ENCODE measurements at regions not wholly inside any gene's neighbourhood (a gene's known extent, or its start where the extent isn't known, plus 50 kb on each side); places are given as distances from the start of the nearest gene placed in this dataset.
"Not testable (repeated sequence)": the region's sequence is repeated elsewhere in the genome, so short reads cannot be mapped to it uniquely, and the experiment has no call there.

GRCh38 chr6:14590586-14590985 is 473.0 kb downstream of the CD83 start:
- no peak overlapping the region for H3K4me3 Mint-ChIP-seq

GRCh38 chr6:14591998-14592397 is 474.4 kb downstream of the CD83 start:
- Mint-ChIP-seq H3K4me3 (no peak overlapping the region), H3K4me1 (peaks cover 0 to 7% (median 0%) of the 10 kb centered on the region in 4 donors), H3K27ac (no peak overlapping the region), H3K27me3 (no peaks in the 10 kb centered on the region), H3K36me3 (no peaks in the 10 kb centered on the region), H3K9me3 (peaks cover 0 to 2% (median 0%) of the 10 kb centered on the region in 9 donors)
- ATAC-seq (no peak), DNase-seq (no peak)
- POLR2A ChIA-PET, result no interaction called here

More at GRCh38 chr6:14590586-14590985, 473.0 kb downstream of the CD83 start:
- H3K36me3 Mint-ChIP-seq, result no peaks in the 10 kb centered on the region
- DNase-seq (no peak), ATAC-seq (no peak)
- H3K27me3 Mint-ChIP-seq, result peaks cover 0 to 3% (median 0%) of the 10 kb centered on the region in 5 donors
- no peaks in the 10 kb centered on the region for H3K4me1 Mint-ChIP-seq
- H3K9me3 Mint-ChIP-seq, result peaks cover 0 to 2% (median 0%) of the 10 kb centered on the region in 9 donors
- POLR2A ChIA-PET, result no interaction called here
- H3K27ac Mint-ChIP-seq, result no peak overlapping the region

GRCh38 chr6:14593286-14593685 is 475.7 kb downstream of the CD83 start:
- H3K36me3 Mint-ChIP-seq, result no peaks in the 10 kb centered on the region
- POLR2A ChIA-PET, result no interaction called here

GRCh38 chr6:14595751-14596150 is 478.2 kb downstream of the CD83 start:
- no peaks in the 10 kb centered on the region for H3K36me3 Mint-ChIP-seq
- DNase-seq (no peak), ATAC-seq (no peak)
- H3K4me1 Mint-ChIP-seq, result peaks cover 0 to 25% (median 0%) of the 10 kb centered on the region in 4 donors
- no peaks in the 10 kb centered on the region for H3K9me3 Mint-ChIP-seq
- H3K27me3 Mint-ChIP-seq, result no peaks in the 10 kb centered on the region
- POLR2A ChIA-PET, result no interaction called here
- H3K27ac Mint-ChIP-seq, result no peak overlapping the region
- no peak overlapping the region for H3K4me3 Mint-ChIP-seq

More at GRCh38 chr6:14593286-14593685, 475.7 kb downstream of the CD83 start:
- ATAC-seq (no peak), DNase-seq (no peak)
- Mint-ChIP-seq H3K4me3 (no peak overlapping the region), H3K27ac (no peak overlapping the region), H3K27me3 (no peaks in the 10 kb centered on the region), H3K4me1 (peaks cover 0 to 14% (median 0%) of the 10 kb centered on the region in 4 donors), H3K9me3 (no peaks in the 10 kb centered on the region)

GRCh38 chr6:14596410-14596809 is 478.8 kb downstream of the CD83 start:
- DNase-seq (no peak), ATAC-seq (no peak)
- Mint-ChIP-seq H3K36me3 (no peaks in the 10 kb centered on the region), H3K4me3 (no peak overlapping the region), H3K9me3 (no peaks in the 10 kb centered on the region), H3K27me3 (no peaks in the 10 kb centered on the region), H3K4me1 (peaks cover 0 to 25% (median 0%) of the 10 kb centered on the region in 4 donors), H3K27ac (peak overlapping the region in 1 of 10 donors; percentile 35)
- POLR2A ChIA-PET, result no interaction called here

- H3K27me3 Mint-ChIP-seq, result no peaks in the 10 kb centered on the region
- no peak for DNase-seq
- H3K4me3 Mint-ChIP-seq, result no peak overlapping the region
- H3K9me3 Mint-ChIP-seq, result no peaks in the 10 kb centered on the region
- H3K36me3 Mint-ChIP-seq, result no peaks in the 10 kb centered on the region
- peaks cover 0 to 25% (median 0%) of the 10 kb centered on the region in 4 donors for H3K4me1 Mint-ChIP-seq
- H3K27ac Mint-ChIP-seq, result no peak overlapping the region
- POLR2A ChIA-PET, result no interaction called here
- no peak for ATAC-seq
Observed at GRCh38 chr6:14597090-14597489, 479.5 kb downstream of the CD83 start.

- no peaks in the 10 kb centered on the region for H3K36me3 Mint-ChIP-seq
- DNase-seq (no peak), ATAC-seq (no peak)
- H3K4me1 Mint-ChIP-seq, result peaks cover 0 to 25% (median 0%) of the 10 kb centered on the region in 4 donors
- POLR2A ChIA-PET, result interaction anchor here (0.6 kb wide), 1 partner anchor 14 kb away, joined by 3 read pairs; no protein-coding TSS in a partner anchor
- peak overlapping the region in 1 of 10 donors; percentile 30 for H3K27ac Mint-ChIP-seq
- H3K27me3 Mint-ChIP-seq, result no peaks in the 10 kb centered on the region
- peak overlapping the region in 1 of 10 donors; percentile 16 for H3K4me3 Mint-ChIP-seq
- no peaks in the 10 kb centered on the region for H3K9me3 Mint-ChIP-seq
Observed at GRCh38 chr6:14598017-14598864, 480.7 kb downstream of the CD83 start.

GRCh38 chr6:14600306-14600705 is 482.7 kb downstream of the CD83 start:
- H3K27me3 Mint-ChIP-seq, result not testable (repeated sequence)
- peaks cover 0 to 25% (median 0%) of the 10 kb centered on the region in 4 donors for H3K4me1 Mint-ChIP-seq

GRCh38 chr6:14601490-14601889 is 483.9 kb downstream of the CD83 start:
- Mint-ChIP-seq H3K27me3 (no peaks in the 10 kb centered on the region), H3K36me3 (no peaks in the 10 kb centered on the region), H3K9me3 (no peaks in the 10 kb centered on the region), H3K27ac (no peak overlapping the region), H3K4me3 (no peak overlapping the region), H3K4me1 (peaks cover 0 to 22% (median 0%) of the 10 kb centered on the region in 4 donors)
- POLR2A ChIA-PET, result no interaction called here
- DNase-seq (no peak), ATAC-seq (no peak)

More at GRCh38 chr6:14600306-14600705, 482.7 kb downstream of the CD83 start:
- H3K36me3 Mint-ChIP-seq, DNase-seq, POLR2A ChIA-PET, H3K4me3 Mint-ChIP-seq, H3K27ac Mint-ChIP-seq, ATAC-seq, H3K9me3 Mint-ChIP-seq: not testable (repeated sequence)

- Mint-ChIP-seq H3K9me3 (no peaks in the 10 kb centered on the region), H3K4me3 (no peak overlapping the region), H3K27me3 (peaks cover 0 to 6% (median 3%) of the 10 kb centered on the region in 5 donors), H3K36me3 (no peaks in the 10 kb centered on the region), H3K27ac (no peak overlapping the region), H3K4me1 (peaks cover 0 to 9% (median 0%) of the 10 kb centered on the region in 4 donors)
- DNase-seq (no peak), ATAC-seq (no peak)
- POLR2A ChIA-PET, result no interaction called here
Observed at GRCh38 chr6:14606353-14606752, 488.8 kb downstream of the CD83 start.

GRCh38 chr6:14610141-14610540 is 492.6 kb downstream of the CD83 start:
- ATAC-seq (no peak), DNase-seq (no peak)
- Mint-ChIP-seq H3K36me3 (no peaks in the 10 kb centered on the region), H3K4me1 (peaks cover 2 to 12% (median 10%) of the 10 kb centered on the region in 4 donors), H3K27me3 (peaks cover 2 to 8% (median 5%) of the 10 kb centered on the region in 5 donors), H3K4me3 (no peak overlapping the region), H3K9me3 (peaks cover 0 to 1% (median 0%) of the 10 kb centered on the region in 9 donors), H3K27ac (no peak overlapping the region)
- POLR2A ChIA-PET, result no interaction called here

- peaks cover 0 to 9% (median 7%) of the 10 kb centered on the region in 3 donors for H3K36me3 Mint-ChIP-seq
- H3K4me1 Mint-ChIP-seq, result peaks cover 2 to 17% (median 16%) of the 10 kb centered on the region in 4 donors
- H3K9me3 Mint-ChIP-seq, result peaks cover 0 to 12% (median 5%) of the 10 kb centered on the region in 9 donors
- POLR2A ChIA-PET, result interaction anchor here (0.6 kb wide), 1 partner anchor 13 kb away, joined by 3 read pairs; no protein-coding TSS in a partner anchor
- H3K4me3 Mint-ChIP-seq, result peak overlapping the region in 1 of 10 donors; percentile 7
- H3K27ac Mint-ChIP-seq, result peak overlapping the region in 2 of 10 donors; percentile 40 to 44
- no peak for ATAC-seq
- DNase-seq, result no peak
- peaks cover 4 to 8% (median 5%) of the 10 kb centered on the region in 5 donors for H3K27me3 Mint-ChIP-seq
Observed at GRCh38 chr6:14612016-14612980, 494.7 kb downstream of the CD83 start.

Data from naive thymus-derived CD8-positive, alpha-beta T cell (primary cell).